Neuronal stem cell (in vitro differentiated cells): ENCODE measurements at regions not wholly inside any gene's neighbourhood (a gene's known extent, or its start where the extent isn't known, plus 50 kb on each side); places are given as distances from the start of the nearest gene placed in this dataset.
"Not testable (repeated sequence)": the region's sequence is repeated elsewhere in the genome, so short reads cannot be mapped to it uniquely, and the experiment has no call there.

Experiments
- DNase-seq: peaks from one replicate; pipeline ENCODE4 v3.0.0-alpha.2; 2013; ENCODE audit warnings: low spot score
- H2AFZ ChIP-seq: one replicate; pipeline ENCODE4 v1.6.1; 2013; ENCODE audit warnings: mild to moderate bottlenecking, low read length, inconsistent platforms
- H2AK5ac ChIP-seq: 2 replicates; pipeline ENCODE4 v1.6.1; 2013; ENCODE audit warnings: low read depth, mild to moderate bottlenecking, inconsistent platforms, low read length, moderate library complexity, mixed read lengths
- H2BK120ac ChIP-seq: 2 replicates; pipeline ENCODE4 v1.6.1; 2013; ENCODE audit warnings: low read depth, mild to moderate bottlenecking, inconsistent platforms, low read length, moderate library complexity, mixed read lengths
- H2BK12ac ChIP-seq: one replicate; pipeline ENCODE4 v1.6.1; 2013; ENCODE audit warnings: low read length, inconsistent platforms
- H2BK15ac ChIP-seq: 2 replicates; pipeline ENCODE4 v1.6.1; 2013; ENCODE audit warnings: mild to moderate bottlenecking, low read length, inconsistent platforms, mixed read lengths
- H2BK5ac ChIP-seq: one replicate; pipeline ENCODE4 v1.6.1; 2013; ENCODE audit warnings: inconsistent platforms, mild to moderate bottlenecking, low read length, moderate library complexity
- H3K14ac ChIP-seq: one replicate; pipeline ENCODE4 v1.6.1; 2013; ENCODE audit warnings: low read length, inconsistent platforms
- H3K18ac ChIP-seq: 2 replicates; pipeline ENCODE4 v1.6.1; 2013; ENCODE audit warnings: low read length, inconsistent platforms
- H3K23ac ChIP-seq: 2 replicates; pipeline ENCODE4 v1.6.1; 2013; ENCODE audit warnings: low read depth, mild to moderate bottlenecking, mixed read lengths, low read length, inconsistent platforms; ENCODE audit not compliant: poor library complexity
- H3K27ac ChIP-seq: replicated peaks from 3 replicates; pipeline ENCODE4 v1.5.1; 2013; ENCODE audit warnings: low read length, inconsistent platforms
- H3K27me3 ChIP-seq, 3 experiments: 2 replicates each; pipeline ENCODE4 v1.6.1; 2013; ENCODE audit warnings: low read length in 3 of 3, mild to moderate bottlenecking in 2 of 3, inconsistent platforms in 1 of 3, low read depth in 1 of 3, mixed read lengths in 1 of 3, moderate library complexity in 1 of 3; ENCODE audit not compliant: control insufficient read depth in 3 of 3, insufficient read depth in 3 of 3
- H3K36me3 ChIP-seq, 2 donors: replicated peaks in 1 of 2; 2 replicates each; pipeline ENCODE4 v1.6.1; 2013; ENCODE audit warnings: low read length in 2 of 2; ENCODE audit not compliant: control insufficient read depth in 2 of 2, insufficient read depth in 2 of 2
- H3K4ac ChIP-seq: 2 replicates; pipeline ENCODE4 v1.6.1; 2013; ENCODE audit warnings: inconsistent platforms, mild to moderate bottlenecking, low read length, moderate library complexity
- H3K4me1 ChIP-seq, 2 donors: 1 replicate in 1 of 2; 2 replicates in 1 of 2; pipeline ENCODE4 v1.6.1; 2013; ENCODE audit warnings: low read length in 2 of 2, low read depth in 1 of 2; ENCODE audit not compliant: control insufficient read depth in 2 of 2, insufficient read depth in 1 of 2
- H3K4me2 ChIP-seq: one replicate; pipeline ENCODE4 v1.6.1; 2013; ENCODE audit warnings: mild to moderate bottlenecking, low read length, inconsistent platforms; ENCODE audit not compliant: insufficient read depth, poor library complexity, severe bottlenecking
- H3K4me3 ChIP-seq, 2 donors: 2 replicates each; pipeline ENCODE4 v1.5.1; 2013; ENCODE audit warnings: low read length in 2 of 2, mild to moderate bottlenecking in 2 of 2, inconsistent platforms in 1 of 2, moderate library complexity in 1 of 2
- H3K79me1 ChIP-seq: one replicate; pipeline ENCODE4 v1.6.1; 2013; ENCODE audit warnings: low read depth, mild to moderate bottlenecking, inconsistent platforms, low read length, moderate library complexity
- H3K9ac ChIP-seq: one replicate; pipeline ENCODE4 v1.6.1; 2013; ENCODE audit warnings: mild to moderate bottlenecking, low read depth, low read length, inconsistent platforms; ENCODE audit not compliant: poor library complexity
- H3K9me3 ChIP-seq, 2 donors: replicated peaks in 1 of 2; 2 replicates each; pipeline versions ENCODE3 to v1.6.1; 2013; ENCODE audit warnings: low read length in 2 of 2, mild to moderate bottlenecking in 2 of 2, inconsistent platforms in 1 of 2, low read depth in 1 of 2, mixed read lengths in 1 of 2, moderate library complexity in 1 of 2; ENCODE audit not compliant: control insufficient read depth in 2 of 2, insufficient read depth in 1 of 2
- H4K8ac ChIP-seq: one replicate; pipeline ENCODE4 v1.6.1; 2013; ENCODE audit warnings: low read depth, mild to moderate bottlenecking, inconsistent platforms, low read length, moderate library complexity
- H4K91ac ChIP-seq: one replicate; pipeline ENCODE4 v1.6.1; 2013; ENCODE audit warnings: low read length, low read depth, mild to moderate bottlenecking, inconsistent platforms; ENCODE audit not compliant: poor library complexity
- WGBS, 2 donors: extraction: QIAGEN DNeasy Blood & Tissue Kit; methylation state at CpG; one replicate each; pipeline ENCODE4 v1.1.7; 2013; ENCODE audit warnings: missing lambda C conversion rate in 2 of 2, mixed read lengths in 1 of 2; ENCODE audit not compliant: insufficient read length in 2 of 2, insufficient replicate concordance in 1 of 2; ENCODE audit errors: extremely low coverage in 2 of 2; 5-methylcytosine and 5-hydroxymethylcytosine counted together

DNA sequence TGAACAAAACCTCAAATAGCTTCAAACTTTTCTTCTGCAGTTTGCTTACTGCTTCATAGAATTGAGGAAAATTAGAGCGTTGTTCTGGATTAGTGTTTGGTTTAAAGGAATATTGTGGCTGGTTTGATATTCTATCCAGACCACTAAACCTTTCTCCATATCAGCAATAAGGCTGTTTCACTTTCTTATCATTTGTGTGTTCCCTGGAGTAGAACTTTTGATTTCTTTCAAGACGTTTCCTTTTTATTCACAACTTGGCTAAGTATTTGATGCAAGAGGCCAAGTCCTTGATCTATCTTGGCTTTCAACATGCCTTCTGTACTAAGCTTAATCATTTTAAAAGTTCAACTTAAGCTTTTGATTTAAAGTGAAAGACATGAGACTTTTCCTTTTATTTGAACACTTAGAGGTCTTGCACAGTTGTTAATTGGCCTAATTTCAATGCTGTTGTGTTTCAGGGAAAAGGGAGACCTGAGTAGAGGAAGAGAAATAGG is 359.1 kb downstream of the S1PR1 start:
- no peaks in the 10 kb centered on the region for H3K4me1 ChIP-seq
- no CpG with 5 or more reads among the region's 2 CpGs for WGBS, 2 donors
- H3K14ac ChIP-seq, result no peak overlapping the region
- H2AFZ ChIP-seq, result no peak overlapping the region
- no peaks in the 10 kb centered on the region for H3K9me3 ChIP-seq
- H3K4me3 ChIP-seq, result no peak overlapping the region
- no peak overlapping the region for H3K27ac ChIP-seq
- no peak overlapping the region for H2BK15ac ChIP-seq
- H3K4me2 ChIP-seq, result no peak overlapping the region
- H3K18ac ChIP-seq, result no peak overlapping the region
- no peak overlapping the region for H4K91ac ChIP-seq
- H3K4ac ChIP-seq, result no peak overlapping the region
- H3K9ac ChIP-seq, result no peak overlapping the region
- no peaks in the 10 kb centered on the region for H3K36me3 ChIP-seq
- no peak overlapping the region for H3K23ac ChIP-seq
- no peak for DNase-seq
- no peaks in the 10 kb centered on the region for H3K79me1 ChIP-seq
- H2BK12ac ChIP-seq, result no peak overlapping the region
- H2BK120ac ChIP-seq, result no peak overlapping the region
- H4K8ac ChIP-seq, result no peak overlapping the region
- H2BK5ac ChIP-seq, result no peak overlapping the region
- H3K27me3 ChIP-seq, result no peaks in the 10 kb centered on the region
- H2AK5ac ChIP-seq, result no peak overlapping the region

- not testable (repeated sequence) for H3K79me1 ChIP-seq, H3K27me3 ChIP-seq, H2AFZ ChIP-seq, H3K18ac ChIP-seq, DNase-seq, H3K4ac ChIP-seq, H2AK5ac ChIP-seq, H2BK15ac ChIP-seq, H3K27ac ChIP-seq, H3K23ac ChIP-seq, H3K9ac ChIP-seq, H2BK12ac ChIP-seq, H4K91ac ChIP-seq, H2BK5ac ChIP-seq, H3K36me3 ChIP-seq, H2BK120ac ChIP-seq, H3K4me3 ChIP-seq, H4K8ac ChIP-seq, H3K14ac ChIP-seq, H3K4me1 ChIP-seq, H3K4me2 ChIP-seq, H3K9me3 ChIP-seq
- no CpG with 5 or more reads among the region's 5 CpGs for WGBS, 2 donors
Observed at GRCh38 chr1:101600615-101601014, 363.8 kb downstream of the S1PR1 start.

DNA sequence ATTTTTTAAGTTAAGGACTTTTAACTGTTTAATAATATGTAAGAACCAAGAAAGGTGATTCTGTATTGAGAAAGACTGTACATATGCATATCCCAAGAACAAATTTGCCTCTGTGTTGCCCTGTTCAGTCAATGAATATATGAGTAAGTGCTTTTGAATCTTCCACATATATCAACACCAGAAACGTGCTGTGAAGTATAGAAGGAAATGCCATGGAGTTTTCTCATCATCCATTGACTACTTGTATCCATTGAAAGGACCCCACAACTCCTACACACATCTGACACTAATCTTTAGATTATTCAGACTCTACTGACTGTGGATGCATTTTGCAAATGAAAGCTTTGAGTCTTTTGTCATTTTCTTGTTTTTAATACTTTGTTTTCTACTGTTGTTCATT is 366.9 kb downstream of the S1PR1 start:
- no CpG with 5 or more reads among the region's 1 CpG for WGBS, 2 donors
- H3K27me3 ChIP-seq, result no peaks in the 10 kb centered on the region
- H2BK120ac ChIP-seq, result no peak overlapping the region

DNA sequence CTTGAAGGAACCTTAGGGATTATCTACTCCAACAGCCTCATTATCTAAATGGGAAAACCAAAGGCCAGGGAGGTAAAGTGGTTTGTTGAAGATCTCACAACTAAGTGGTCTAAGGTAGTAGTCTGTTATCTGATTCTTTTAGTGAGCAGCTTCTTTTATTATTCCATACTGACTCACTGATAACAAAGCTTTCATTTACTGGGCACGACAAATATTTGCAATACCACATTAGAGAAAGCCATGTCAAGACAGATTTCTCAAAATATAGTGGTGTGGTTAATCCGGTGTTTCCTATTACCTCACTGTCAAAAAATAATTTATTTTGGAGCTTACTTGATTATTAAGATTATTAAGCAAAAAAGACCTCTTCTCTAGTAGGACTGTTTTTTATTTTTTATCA is 369.1 kb downstream of the S1PR1 start:
- H2BK12ac ChIP-seq, result no peak overlapping the region

More for the DNA sequence above, 366.9 kb downstream of the S1PR1 start:
- Histone ChIP-seq H3K18ac (no peak overlapping the region), H3K4me1 (no peaks in the 10 kb centered on the region), H2AK5ac (no peak overlapping the region), H3K14ac (no peak overlapping the region), H3K9me3 (no peaks in the 10 kb centered on the region), H4K8ac (no peak overlapping the region), H2AFZ (no peak overlapping the region), H3K23ac (no peak overlapping the region), H2BK5ac (no peak overlapping the region), H3K4me3 (no peak overlapping the region), H3K79me1 (no peaks in the 10 kb centered on the region), H2BK12ac (no peak overlapping the region), H3K4ac (no peak overlapping the region), H4K91ac (no peak overlapping the region), H3K4me2 (no peak overlapping the region), H3K9ac (no peak overlapping the region), H3K36me3 (no peaks in the 10 kb centered on the region), H2BK15ac (no peak overlapping the region), H3K27ac (no peak overlapping the region)
- no peak for DNase-seq

More for the DNA sequence above, 369.1 kb downstream of the S1PR1 start:
- Histone ChIP-seq H3K4me3 (no peak overlapping the region), H3K27ac (no peak overlapping the region), H4K91ac (no peak overlapping the region), H3K4ac (no peak overlapping the region), H3K18ac (no peak overlapping the region), H3K27me3 (no peaks in the 10 kb centered on the region), H3K4me1 (no peaks in the 10 kb centered on the region), H4K8ac (no peak overlapping the region), H3K79me1 (no peaks in the 10 kb centered on the region), H2BK120ac (no peak overlapping the region), H3K14ac (no peak overlapping the region), H3K9me3 (peaks cover under 1 to 8% of the 10 kb centered on the region in 2 donors), H2BK5ac (no peak overlapping the region), H2AFZ (no peak overlapping the region), H3K9ac (no peak overlapping the region), H2AK5ac (no peak overlapping the region), H2BK15ac (no peak overlapping the region), H3K4me2 (no peak overlapping the region), H3K36me3 (no peaks in the 10 kb centered on the region), H3K23ac (no peak overlapping the region)
- DNase-seq, result no peak
- WGBS, 2 donors, result no CpG with 5 or more reads among the region's 2 CpGs
